IgD-negative memory B cell (primary cell): ENCODE measurements at regions not wholly inside any gene's neighbourhood (a gene's known extent, or its start where the extent isn't known, plus 50 kb on each side); places are given as distances from the start of the nearest gene placed in this dataset.

Experiments used
- H3K27ac Mint-ChIP-seq, 3 donors: one replicate each; pipeline ENCODE4 v1.8.0; 2020 to 2022; ENCODE audit warnings: mild to moderate bottlenecking in 3 of 3, mixed read lengths in 3 of 3, moderate library complexity in 1 of 3
- H3K27me3 Mint-ChIP-seq: one replicate; pipeline ENCODE4 v1.8.0; 2021; ENCODE audit warnings: mixed read lengths
- H3K36me3 Mint-ChIP-seq: one replicate; pipeline ENCODE4 v1.8.0; 2020; ENCODE audit warnings: mild to moderate bottlenecking, mixed read lengths
- H3K4me1 Mint-ChIP-seq, 3 donors: one replicate each; pipeline ENCODE4 v1.8.0; 2020 to 2022; ENCODE audit warnings: mixed read lengths in 3 of 3, mild to moderate bottlenecking in 1 of 3
- H3K4me3 Mint-ChIP-seq, 4 donors: one replicate each; pipeline ENCODE4 v1.8.0; 2020 to 2022; ENCODE audit warnings: mild to moderate bottlenecking in 4 of 4, mixed read lengths in 4 of 4, moderate library complexity in 3 of 4
- H3K9me3 Mint-ChIP-seq, 3 donors: one replicate each; pipeline ENCODE4 v1.8.0; 2020 to 2021; ENCODE audit warnings: mixed read lengths in 3 of 3, mild to moderate bottlenecking in 1 of 3

DNA sequence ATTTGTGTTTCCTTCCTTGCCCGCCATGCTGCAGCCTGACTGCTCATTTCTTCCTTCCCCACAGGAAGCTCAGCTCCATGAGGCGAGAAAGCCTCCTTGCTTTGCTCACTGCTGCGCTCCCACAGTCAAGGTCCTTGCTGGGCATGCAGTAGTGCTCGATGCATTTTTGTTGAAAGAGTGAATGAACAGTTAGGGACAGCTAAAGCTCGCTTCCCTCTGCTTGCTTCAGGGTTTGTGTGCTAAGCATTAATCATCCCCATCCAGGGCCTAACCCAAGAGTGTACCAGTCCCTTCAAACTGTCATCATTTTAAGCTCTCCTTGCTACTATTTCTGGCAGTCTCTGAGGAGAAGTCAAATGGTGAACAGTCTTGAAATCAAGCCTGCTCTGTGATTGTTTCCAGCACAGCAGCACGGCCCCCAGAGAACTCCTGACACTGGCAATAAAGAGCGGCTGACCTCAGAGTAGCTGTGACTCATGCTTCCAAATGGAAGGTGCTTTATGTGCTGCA lies 171.7 kb upstream of the SOX11 start:
- Mint-ChIP-seq H3K9me3 (peaks cover 0 to 1% (median 0%) of the 10 kb centered on the region in 3 donors), H3K36me3 (no peaks in the 10 kb centered on the region), H3K27ac (no peak overlapping the region), H3K4me1 (no peaks in the 10 kb centered on the region), H3K4me3 (no peak overlapping the region), H3K27me3 (no peaks in the 10 kb centered on the region)

DNA sequence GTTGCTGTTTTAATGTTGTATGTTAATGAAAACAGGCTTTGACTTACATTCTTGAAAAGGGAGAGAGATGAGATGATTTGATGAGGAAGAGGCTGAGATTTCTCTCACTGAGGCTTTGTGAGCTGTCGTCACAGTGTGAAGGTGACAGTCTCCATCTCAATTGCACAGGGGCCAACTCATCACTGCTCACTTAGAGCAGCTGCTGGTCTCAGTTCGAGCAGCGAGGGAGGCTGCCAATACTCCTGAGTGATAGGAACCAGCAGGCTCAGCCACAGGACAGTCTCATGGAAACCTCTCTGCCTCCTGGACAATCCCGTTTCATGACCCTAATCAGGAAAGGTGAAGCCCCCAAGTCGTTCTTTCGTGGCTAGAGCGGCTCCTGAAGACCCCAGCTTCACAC lies 170.7 kb upstream of the SOX11 start:
- Mint-ChIP-seq H3K36me3 (no peaks in the 10 kb centered on the region), H3K9me3 (peaks cover 0 to 1% (median 1%) of the 10 kb centered on the region in 3 donors), H3K4me1 (no peaks in the 10 kb centered on the region), H3K27me3 (no peaks in the 10 kb centered on the region), H3K27ac (no peak overlapping the region), H3K4me3 (no peak overlapping the region)

DNA sequence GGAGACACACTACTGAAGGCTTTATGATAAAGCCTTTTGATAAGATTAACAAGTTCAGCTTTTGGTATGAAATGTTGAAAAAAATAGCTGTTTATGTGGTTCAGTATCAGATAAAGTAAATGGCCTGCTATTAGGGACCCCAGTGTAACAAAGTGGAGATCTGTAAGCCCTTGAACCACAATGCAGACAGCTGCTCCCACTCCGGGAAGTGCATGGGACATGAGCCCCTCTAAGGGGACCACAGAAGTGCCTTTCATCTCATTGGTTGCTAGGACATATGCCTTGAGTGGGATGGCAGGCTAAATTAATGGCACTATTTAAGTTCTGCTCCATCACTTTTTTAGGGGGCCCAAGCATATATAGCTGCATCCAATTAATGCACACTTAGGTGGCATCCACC lies 167.6 kb upstream of the SOX11 start:
- Mint-ChIP-seq H3K27me3 (no peaks in the 10 kb centered on the region), H3K4me1 (no peaks in the 10 kb centered on the region), H3K9me3 (peaks cover 0 to 2% (median 1%) of the 10 kb centered on the region in 3 donors), H3K4me3 (no peak overlapping the region), H3K27ac (no peak overlapping the region), H3K36me3 (no peaks in the 10 kb centered on the region)

DNA sequence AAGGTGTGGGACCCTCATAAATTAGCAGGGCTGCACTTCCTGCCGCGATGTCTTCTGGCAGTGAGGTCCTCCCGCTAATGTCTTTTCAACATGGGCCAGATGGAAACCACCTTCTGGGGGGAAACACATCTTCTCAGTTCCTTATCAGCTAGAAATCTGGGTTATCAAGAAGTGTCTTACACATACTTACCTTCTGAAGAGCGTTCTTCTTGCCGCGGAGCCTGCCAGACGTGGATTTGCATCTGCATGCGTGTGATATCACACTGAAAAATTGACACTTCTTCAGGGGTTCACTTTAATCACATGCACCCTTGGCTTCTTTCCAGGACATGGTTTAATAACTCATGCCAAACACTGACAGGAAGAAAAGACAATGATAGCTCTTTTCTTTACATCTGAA lies 163.5 kb upstream of the SOX11 start:
- no peak overlapping the region for H3K27ac Mint-ChIP-seq
- no peaks in the 10 kb centered on the region for H3K4me1 Mint-ChIP-seq
- no peaks in the 10 kb centered on the region for H3K36me3 Mint-ChIP-seq

DNA sequence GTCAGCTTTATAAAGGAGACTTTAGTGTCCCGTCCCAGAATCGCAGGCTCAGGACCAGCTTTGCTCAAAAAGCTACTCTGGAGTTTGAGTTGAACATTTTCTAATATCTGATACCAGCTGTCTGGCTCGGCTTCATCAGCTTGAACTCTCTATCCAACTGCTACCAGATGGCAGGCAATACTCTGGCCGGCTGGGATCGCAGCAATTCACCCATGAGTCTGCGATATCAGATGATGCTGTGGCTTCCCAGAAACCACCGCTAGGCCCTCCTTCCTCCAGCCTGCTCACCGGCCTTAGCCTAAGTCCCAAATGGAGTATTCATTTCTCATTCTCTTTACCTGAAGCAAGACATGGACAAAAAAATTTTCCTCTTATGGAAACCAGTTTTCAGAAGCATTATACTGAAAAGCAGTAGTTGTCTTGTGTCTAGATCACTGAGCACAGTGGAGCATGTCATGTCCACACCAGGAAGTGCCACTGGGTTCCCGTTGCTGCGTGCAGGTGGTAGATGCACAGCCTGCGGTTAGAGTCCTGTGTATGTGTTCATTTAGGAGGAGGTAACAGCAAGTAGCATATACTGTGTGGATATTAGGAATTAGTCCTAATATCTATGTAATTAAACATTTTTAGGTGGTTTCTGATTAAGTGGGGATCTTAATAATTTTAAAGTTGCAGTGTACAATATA lies 162.0 kb upstream of the SOX11 start:
- Mint-ChIP-seq H3K4me1 (no peaks in the 10 kb centered on the region), H3K9me3 (peaks cover 0 to 6% (median 1%) of the 10 kb centered on the region in 3 donors), H3K27me3 (no peaks in the 10 kb centered on the region), H3K36me3 (no peaks in the 10 kb centered on the region), H3K4me3 (no peak overlapping the region), H3K27ac (no peak overlapping the region)

More for the DNA sequence above, 163.5 kb upstream of the SOX11 start:
- Mint-ChIP-seq H3K27me3 (no peaks in the 10 kb centered on the region), H3K9me3 (peaks cover 0 to 4% (median 0%) of the 10 kb centered on the region in 3 donors), H3K4me3 (no peak overlapping the region)

DNA sequence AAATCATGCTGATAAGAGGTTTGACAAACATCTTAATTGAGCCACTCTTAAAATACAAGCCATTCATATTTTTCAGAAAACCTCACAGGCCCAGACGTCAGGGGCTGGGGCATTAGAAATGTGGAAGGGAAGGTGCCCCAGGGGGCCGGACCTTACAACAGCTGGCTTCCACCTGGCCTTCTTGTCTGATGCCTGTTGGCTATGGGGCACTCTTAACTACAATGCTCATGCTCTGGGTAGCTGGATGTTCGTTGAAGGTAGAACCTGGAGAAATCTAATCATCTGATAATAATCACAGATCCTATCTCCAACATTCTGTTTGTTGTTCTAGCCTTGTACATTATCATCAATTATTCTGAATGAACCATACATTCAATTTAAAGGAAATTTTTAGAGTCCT lies 156.9 kb upstream of the SOX11 start:
- no peak overlapping the region for H3K27ac Mint-ChIP-seq
- H3K9me3 Mint-ChIP-seq = peaks cover 0 to 5% (median 1%) of the 10 kb centered on the region in 3 donors
- H3K4me1 Mint-ChIP-seq = no peaks in the 10 kb centered on the region
- no peaks in the 10 kb centered on the region for H3K27me3 Mint-ChIP-seq
- H3K4me3 Mint-ChIP-seq = no peak overlapping the region
- no peaks in the 10 kb centered on the region for H3K36me3 Mint-ChIP-seq

DNA sequence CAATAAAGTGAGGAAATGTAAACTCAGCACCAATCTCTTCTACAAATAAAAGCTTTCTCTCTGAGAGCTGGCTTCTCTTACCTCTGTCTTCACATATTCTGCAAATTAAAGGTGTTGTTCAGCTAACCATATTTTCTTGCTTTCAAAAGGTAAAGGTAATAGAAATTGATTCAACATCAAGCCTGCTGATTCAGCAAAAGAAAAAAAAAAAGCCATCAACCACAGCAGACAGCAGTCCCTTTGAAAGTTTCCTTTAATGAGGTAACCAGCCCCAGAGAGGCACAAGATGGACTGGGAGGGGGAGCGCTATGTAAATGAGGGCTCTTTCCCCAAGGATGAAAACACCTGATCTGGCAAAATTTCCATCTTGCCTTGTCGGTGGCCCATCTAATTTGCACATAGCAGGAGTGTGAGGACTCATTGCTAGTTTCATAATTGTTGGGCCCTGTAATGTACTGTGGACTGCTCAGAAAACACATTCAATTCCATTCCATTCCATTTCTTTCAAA lies 154.9 kb upstream of the SOX11 start:
- Mint-ChIP-seq H3K27ac (no peak overlapping the region), H3K36me3 (no peaks in the 10 kb centered on the region)

DNA sequence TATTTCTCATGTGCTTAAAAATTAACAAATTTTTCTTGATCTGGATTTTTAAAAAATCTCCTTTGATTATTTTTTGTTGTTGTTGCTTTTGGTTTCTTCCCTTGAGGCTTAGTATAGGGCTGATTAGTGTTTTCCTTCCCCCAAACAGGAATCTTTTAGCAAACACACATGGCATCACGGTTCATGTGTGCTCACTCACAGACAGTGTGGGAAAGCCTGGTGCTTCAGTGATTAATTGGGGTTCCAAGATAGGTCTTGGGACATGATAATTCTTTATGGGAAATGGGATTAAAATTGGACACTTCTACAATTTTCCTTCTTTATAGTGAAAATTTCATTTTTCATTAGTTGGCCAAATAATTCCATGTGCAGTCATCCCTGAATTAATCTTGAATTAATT lies 153.9 kb upstream of the SOX11 start:
- Mint-ChIP-seq H3K27ac (no peak overlapping the region), H3K36me3 (no peaks in the 10 kb centered on the region), H3K4me3 (no peak overlapping the region), H3K27me3 (peaks cover 1% of the 10 kb centered on the region), H3K4me1 (peaks cover 0 to 2% (median 0%) of the 10 kb centered on the region in 3 donors), H3K9me3 (peaks cover 0 to 5% (median 1%) of the 10 kb centered on the region in 3 donors)

More for the DNA sequence above, 154.9 kb upstream of the SOX11 start:
- H3K4me1 Mint-ChIP-seq = no peaks in the 10 kb centered on the region
- H3K27me3 Mint-ChIP-seq = peaks cover 1% of the 10 kb centered on the region
- no peak overlapping the region for H3K4me3 Mint-ChIP-seq
- peaks cover 0 to 5% (median 1%) of the 10 kb centered on the region in 3 donors for H3K9me3 Mint-ChIP-seq

DNA sequence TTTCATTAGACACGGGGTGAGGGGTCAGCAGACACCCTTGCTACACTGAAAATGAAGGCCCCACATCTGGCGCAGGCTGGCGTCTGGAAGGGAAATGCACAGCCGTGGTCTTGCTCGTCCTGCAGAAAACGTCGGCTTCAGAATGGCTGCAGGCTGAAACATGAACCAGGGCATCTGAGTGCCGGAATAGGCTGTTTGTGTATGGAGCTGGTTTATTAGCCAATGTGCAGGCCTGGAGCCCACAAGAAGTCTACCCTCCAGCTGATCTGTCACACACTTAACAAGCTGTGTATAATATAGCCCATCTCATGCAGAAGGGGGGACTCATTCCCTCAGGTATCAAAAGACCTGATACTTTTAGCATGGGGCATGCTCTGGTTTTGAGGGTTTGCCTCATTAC lies 153.4 kb upstream of the SOX11 start:
- peaks cover 1 to 10% (median 4%) of the 10 kb centered on the region in 3 donors for H3K9me3 Mint-ChIP-seq
- H3K27me3 Mint-ChIP-seq = peaks cover 1% of the 10 kb centered on the region
- no peak overlapping the region for H3K4me3 Mint-ChIP-seq
- peaks cover 3% of the 10 kb centered on the region for H3K36me3 Mint-ChIP-seq
- H3K27ac Mint-ChIP-seq = no peak overlapping the region
- peaks cover 0 to 2% (median 0%) of the 10 kb centered on the region in 3 donors for H3K4me1 Mint-ChIP-seq

DNA sequence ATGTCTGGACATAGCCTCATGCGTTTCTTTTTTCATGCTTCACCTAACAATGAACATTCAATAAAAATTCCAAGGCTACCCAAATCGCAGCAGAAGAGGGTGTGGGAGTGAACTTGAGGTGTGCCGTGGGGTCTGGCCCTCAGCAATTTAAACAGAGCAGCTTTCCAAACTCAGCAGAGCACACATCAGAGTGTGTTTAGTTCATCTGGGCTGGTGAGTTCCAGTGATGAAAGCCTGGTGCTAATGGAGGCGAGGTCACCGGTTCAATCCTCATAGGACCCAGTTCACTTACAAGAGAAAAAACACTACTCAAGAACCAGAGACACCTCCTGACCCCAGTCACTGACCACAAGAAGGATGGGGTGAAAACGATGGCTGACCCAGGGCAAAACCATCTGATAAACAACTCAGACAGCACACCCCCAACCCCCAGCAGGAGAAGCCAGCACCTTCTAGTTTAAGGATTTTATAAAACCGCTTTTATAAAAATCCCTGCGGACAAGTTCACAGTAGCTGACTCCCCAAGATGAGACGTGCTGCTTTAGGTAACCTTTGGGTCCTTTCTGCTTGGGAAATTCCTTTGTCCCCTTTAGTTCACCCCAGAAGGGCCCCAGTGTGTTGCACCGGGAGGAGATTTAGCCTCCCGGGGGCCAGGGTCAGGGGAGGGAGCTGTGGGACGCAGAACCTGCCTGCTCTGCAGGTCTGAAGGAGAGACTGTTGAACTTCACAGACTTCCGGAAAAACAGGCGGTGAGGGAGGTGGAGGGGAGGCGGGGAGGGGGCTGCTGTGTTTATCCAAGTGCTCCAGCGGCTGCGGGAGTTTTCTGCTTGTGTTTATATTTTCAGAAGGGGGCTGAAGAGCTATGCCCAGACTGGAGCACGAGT lies 152.7 kb upstream of the SOX11 start:
- peaks cover 3% of the 10 kb centered on the region for H3K36me3 Mint-ChIP-seq
- peaks cover 1% of the 10 kb centered on the region for H3K27me3 Mint-ChIP-seq
- peaks cover 1 to 11% (median 5%) of the 10 kb centered on the region in 3 donors for H3K9me3 Mint-ChIP-seq
- no peak overlapping the region for H3K27ac Mint-ChIP-seq
- H3K4me3 Mint-ChIP-seq = no peak overlapping the region
- H3K4me1 Mint-ChIP-seq = peaks cover 0 to 2% (median 0%) of the 10 kb centered on the region in 3 donors

DNA sequence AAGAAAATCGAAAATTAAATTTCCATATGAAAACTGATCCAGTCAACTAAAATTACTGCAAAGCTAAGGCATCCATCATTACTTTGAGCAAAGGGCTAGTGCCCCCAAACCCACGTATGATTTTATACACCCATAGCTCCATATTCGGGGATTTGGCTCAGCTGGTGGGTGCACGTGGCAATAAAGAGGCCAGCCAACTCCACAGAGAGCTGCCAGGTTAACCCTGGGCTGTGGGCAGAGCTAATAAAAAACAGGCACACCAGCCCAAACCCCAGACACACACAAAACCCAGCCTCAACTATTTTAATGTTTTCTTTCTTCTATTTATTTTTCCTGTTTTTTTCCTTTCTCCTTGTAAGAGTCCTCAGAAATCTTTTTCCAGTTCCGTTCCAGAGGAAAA lies 151.3 kb upstream of the SOX11 start:
- H3K27ac Mint-ChIP-seq = no peak overlapping the region
- H3K4me1 Mint-ChIP-seq = peaks cover 0 to 2% (median 0%) of the 10 kb centered on the region in 3 donors
- peaks cover 3% of the 10 kb centered on the region for H3K36me3 Mint-ChIP-seq
- H3K4me3 Mint-ChIP-seq = no peak overlapping the region
- H3K9me3 Mint-ChIP-seq = peaks cover 4 to 13% (median 11%) of the 10 kb centered on the region in 3 donors
- H3K27me3 Mint-ChIP-seq = peaks cover 1% of the 10 kb centered on the region

DNA sequence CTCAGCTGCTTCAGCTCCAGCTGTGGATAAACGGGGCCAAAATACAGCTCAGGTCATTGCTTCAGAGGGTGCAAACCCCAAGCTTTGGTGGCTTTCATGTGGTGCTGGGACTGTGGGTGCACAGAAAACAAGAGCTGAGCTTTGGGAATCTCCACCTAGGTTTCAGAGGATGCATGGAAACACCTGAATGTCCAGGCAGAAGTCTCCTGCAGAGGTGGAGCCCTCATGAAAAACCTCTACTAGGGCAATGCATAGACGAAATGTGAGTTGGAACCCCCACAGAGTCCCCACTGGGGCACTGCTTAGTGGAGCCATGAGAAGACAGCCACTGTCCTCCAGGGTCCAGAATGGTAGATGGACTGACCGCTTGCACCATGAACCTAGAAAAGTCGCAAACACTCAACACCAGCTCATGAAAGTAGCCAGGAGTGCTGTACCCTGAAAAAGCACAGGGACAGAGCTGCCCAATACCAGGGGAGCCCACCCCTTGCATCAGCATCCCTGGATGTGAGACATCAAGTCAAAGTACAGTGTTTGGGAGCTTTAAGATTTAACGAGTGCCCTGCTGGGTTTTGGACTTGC lies 147.9 kb upstream of the SOX11 start:
- peaks cover 3% of the 10 kb centered on the region for H3K36me3 Mint-ChIP-seq
- peaks cover 1% of the 10 kb centered on the region for H3K27me3 Mint-ChIP-seq
- H3K27ac Mint-ChIP-seq = no peak overlapping the region
- H3K9me3 Mint-ChIP-seq = peaks cover 4 to 15% (median 13%) of the 10 kb centered on the region in 3 donors
- peaks cover 0 to 2% (median 0%) of the 10 kb centered on the region in 3 donors for H3K4me1 Mint-ChIP-seq
- no peak overlapping the region for H3K4me3 Mint-ChIP-seq

DNA sequence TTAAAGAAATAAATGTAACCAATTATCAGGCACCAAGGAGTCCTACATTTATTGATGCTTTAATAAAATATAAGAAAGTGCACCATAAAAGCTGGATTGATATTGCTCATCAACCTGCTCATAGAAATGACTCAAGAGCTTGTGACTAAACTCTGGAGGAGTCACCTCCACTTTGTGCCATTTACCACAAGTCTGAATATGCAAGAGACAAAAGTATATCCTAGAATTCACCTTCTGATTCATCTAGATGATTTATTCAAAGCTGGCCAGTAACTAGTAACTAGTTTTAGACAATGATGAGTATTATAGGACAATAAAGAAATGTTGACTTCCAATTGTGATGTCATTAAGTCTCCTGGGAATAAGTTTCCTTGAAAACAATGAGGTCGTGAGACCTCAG lies 146.0 kb upstream of the SOX11 start:
- no peak overlapping the region for H3K27ac Mint-ChIP-seq
- peaks cover 3% of the 10 kb centered on the region for H3K36me3 Mint-ChIP-seq
- no peak overlapping the region for H3K4me3 Mint-ChIP-seq
- no peaks in the 10 kb centered on the region for H3K27me3 Mint-ChIP-seq
- peaks cover 6 to 15% (median 13%) of the 10 kb centered on the region in 3 donors for H3K9me3 Mint-ChIP-seq
- peaks cover 0 to 2% (median 0%) of the 10 kb centered on the region in 3 donors for H3K4me1 Mint-ChIP-seq

DNA sequence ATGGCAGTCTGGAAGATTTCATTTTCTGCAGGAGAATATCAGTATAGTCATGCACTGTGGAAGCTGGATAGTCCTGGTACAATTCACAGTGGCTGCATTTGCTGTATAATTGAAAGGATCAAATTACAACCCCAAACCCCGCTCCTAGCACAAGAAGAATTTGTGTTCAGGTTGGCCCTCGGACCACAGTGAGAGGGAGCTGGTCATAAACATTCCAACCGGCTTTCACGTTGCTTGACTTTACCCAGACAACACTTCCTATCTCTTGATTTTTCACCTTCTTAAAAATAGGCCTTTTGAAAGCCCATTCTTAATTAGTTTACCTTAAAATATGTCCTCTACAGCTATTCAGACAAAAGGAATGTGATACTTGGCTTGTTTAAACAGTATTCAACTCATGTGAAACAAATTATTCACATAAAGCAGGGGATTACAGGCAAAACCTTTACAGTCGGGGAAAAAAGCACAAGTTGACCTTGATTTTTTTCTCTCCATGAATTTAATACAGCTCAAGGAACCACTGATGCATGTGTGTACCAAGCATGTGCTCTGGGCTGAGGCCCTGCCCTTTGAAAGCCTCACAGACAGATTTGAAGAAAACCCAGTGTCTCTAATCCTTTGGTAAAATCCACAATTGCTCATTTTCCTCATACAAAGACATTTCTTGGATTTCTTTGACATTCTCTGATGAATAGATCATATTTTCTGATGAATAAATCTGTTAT lies 143.0 kb upstream of the SOX11 start:
- peaks cover 4 to 11% (median 6%) of the 10 kb centered on the region in 3 donors for H3K9me3 Mint-ChIP-seq
- H3K4me3 Mint-ChIP-seq = no peak overlapping the region
- no peaks in the 10 kb centered on the region for H3K27me3 Mint-ChIP-seq
- no peaks in the 10 kb centered on the region for H3K4me1 Mint-ChIP-seq
- no peaks in the 10 kb centered on the region for H3K36me3 Mint-ChIP-seq
- no peak overlapping the region for H3K27ac Mint-ChIP-seq
